Fibroblast of peridontal ligament (primary cell): ENCODE measurements at regions not wholly inside any gene's neighbourhood (a gene's known extent, or its start where the extent isn't known, plus 50 kb on each side); places are given as distances from the start of the nearest gene placed in this dataset.

Experiments used
- DNase-seq: peaks from one replicate; pipeline ENCODE4 v3.0.0-alpha.2; 2010; ENCODE audit errors: extremely low read depth

- DNase-seq = no peak
Measured at GRCh38 chr3:14335774-14336748, 66.3 kb upstream of the SLC6A6 start.

GRCh38 chr3:14336749-14337598 is 65.4 kb upstream of the SLC6A6 start:
- no peak for DNase-seq

- no peak for DNase-seq
Measured at GRCh38 chr3:14337828-14338227, 64.6 kb upstream of the SLC6A6 start.

- no peak for DNase-seq
Measured at GRCh38 chr3:14338242-14338641, 64.2 kb upstream of the SLC6A6 start.

- DNase-seq = no peak
Measured at GRCh38 chr3:14338898-14339458, 63.4 kb upstream of the SLC6A6 start.

- DNase-seq = no peak
Measured at GRCh38 chr3:14340960-14341708, 61.3 kb upstream of the SLC6A6 start.

- DNase-seq = no peak
Measured at GRCh38 chr3:14343338-14344112, 58.9 kb upstream of the SLC6A6 start.

- DNase-seq = no peak
Measured at GRCh38 chr3:14344351-14344750, 58.1 kb upstream of the SLC6A6 start.

GRCh38 chr3:14345496-14346150 is 56.8 kb upstream of the SLC6A6 start:
- DNase-seq = no peak

- no peak for DNase-seq
Measured at GRCh38 chr3:14346191-14346590, 56.2 kb upstream of the SLC6A6 start.

- no peak for DNase-seq
Measured at GRCh38 chr3:14346642-14347041, 55.8 kb upstream of the SLC6A6 start.

- no peak for DNase-seq
Measured at GRCh38 chr3:14347110-14347509, 55.3 kb upstream of the SLC6A6 start.

- no peak for DNase-seq
Measured at GRCh38 chr3:14351617-14352001, 50.8 kb upstream of the SLC6A6 start.

GRCh38 chr3:14352002-14352627 is 50.3 kb upstream of the SLC6A6 start:
- no peak for DNase-seq
